GM18517 (cell line): ENCODE measurements at regions not wholly inside any gene's neighbourhood (a gene's known extent, or its start where the extent isn't known, plus 50 kb on each side); places are given as distances from the start of the nearest gene placed in this dataset.

Experiments used
- ATAC-seq: cut with Tn5 transposase; IDR thresholded peaks from one replicate; pipeline ENCODE4 v1.9.1; 2021; ENCODE audit warnings: mild to moderate bottlenecking, moderate library complexity; ENCODE audit not compliant: unreplicated experiment

GRCh38 chr2:191738003-191738402 lies 60.1 kb downstream of the NABP1 start:
- no peak for ATAC-seq

- ATAC-seq: no peak
These were observed 60.7 kb downstream of the NABP1 start for GRCh38 chr2:191738667-191739066.

GRCh38 chr2:191739194-191739593 lies 61.3 kb downstream of the NABP1 start:
- ATAC-seq: no peak

- peak; percentile 96 for ATAC-seq
These were observed 62.1 kb downstream of the NABP1 start for GRCh38 chr2:191740016-191740419.

- ATAC-seq: no peak
These were observed 62.8 kb downstream of the NABP1 start for GRCh38 chr2:191740759-191741158.

- ATAC-seq: no peak
These were observed 68.6 kb downstream of the NABP1 start for GRCh38 chr2:191746346-191747169.

GRCh38 chr2:191747170-191747530 lies 69.2 kb downstream of the NABP1 start:
- no peak for ATAC-seq

GRCh38 chr2:191748059-191748461 lies 70.1 kb downstream of the NABP1 start:
- peak; percentile 32 for ATAC-seq

- peak; percentile 87 for ATAC-seq
These were observed 70.7 kb downstream of the NABP1 start for GRCh38 chr2:191748528-191749180.

- ATAC-seq: peak; percentile 19
These were observed 71.2 kb downstream of the NABP1 start for GRCh38 chr2:191749181-191749540.

GRCh38 chr2:191754103-191754502 lies 76.2 kb downstream of the NABP1 start:
- no peak for ATAC-seq

GRCh38 chr2:191756761-191757160 lies 78.8 kb downstream of the NABP1 start:
- no peak for ATAC-seq

- no peak for ATAC-seq
These were observed 79.3 kb downstream of the NABP1 start for GRCh38 chr2:191757208-191757607.

GRCh38 chr2:191758518-191759507 lies 80.9 kb downstream of the NABP1 start:
- ATAC-seq: peak; percentile 100

- no peak for ATAC-seq
These were observed 81.7 kb downstream of the NABP1 start for GRCh38 chr2:191759680-191760079.

- ATAC-seq: no peak
These were observed 82.8 kb downstream of the NABP1 start for GRCh38 chr2:191760655-191761262.

GRCh38 chr2:191773136-191773535 lies 73.8 kb downstream of the CAVIN2 start:
- no peak for ATAC-seq

GRCh38 chr2:191777351-191777750 lies 69.5 kb downstream of the CAVIN2 start:
- ATAC-seq: no peak

- ATAC-seq: no peak
These were observed 68.8 kb downstream of the CAVIN2 start for GRCh38 chr2:191778041-191778440.

GRCh38 chr2:191782351-191782750 lies 64.5 kb downstream of the CAVIN2 start:
- ATAC-seq: no peak

- peak; percentile 80 for ATAC-seq
These were observed 63.5 kb downstream of the CAVIN2 start for GRCh38 chr2:191783416-191783815.
